Progenitor cell of endocrine pancreas (in vitro differentiated cells): ENCODE measurements at regions not wholly inside any gene's neighbourhood (a gene's known extent, or its start where the extent isn't known, plus 50 kb on each side); places are given as distances from the start of the nearest gene placed in this dataset.

Experiments
- DNase-seq: peaks from one replicate; pipeline ENCODE4 v3.0.0; 2021; ENCODE audit warnings: low spot score; ENCODE audit not compliant: unreplicated experiment
- H3K27ac Mint-ChIP-seq: 2 replicates; pipeline ENCODE4 v1.8.0; 2021; ENCODE audit warnings: mild to moderate bottlenecking, moderate library complexity, mixed read lengths
- H3K27me3 Mint-ChIP-seq: 2 replicates; pipeline ENCODE4 v1.8.0; 2021; ENCODE audit warnings: mixed read lengths
- H3K36me3 Mint-ChIP-seq: 2 replicates; pipeline ENCODE4 v1.8.0; 2022; ENCODE audit warnings: mixed read lengths; ENCODE audit not compliant: insufficient read depth
- H3K4me1 Mint-ChIP-seq: 2 replicates; pipeline ENCODE4 v1.8.0; 2021; ENCODE audit warnings: low read depth, mixed read lengths
- H3K4me3 Mint-ChIP-seq: 2 replicates; pipeline ENCODE4 v1.8.0; 2021; ENCODE audit warnings: low read depth, mild to moderate bottlenecking, moderate library complexity, mixed read lengths
- H3K9me3 Mint-ChIP-seq: 2 replicates; pipeline ENCODE4 v1.8.0; 2021; ENCODE audit warnings: low read depth, mixed read lengths
- TF ChIP-seq, protein P1 (sequence below): fragments of 200-600 bp; sonication (generic); IDR thresholded peaks from one replicate; pipeline ENCODE4 v1.5.0; 2021; ENCODE audit warnings: antibody characterized with exemption, mild to moderate bottlenecking; ENCODE audit not compliant: unreplicated experiment

DNA sequence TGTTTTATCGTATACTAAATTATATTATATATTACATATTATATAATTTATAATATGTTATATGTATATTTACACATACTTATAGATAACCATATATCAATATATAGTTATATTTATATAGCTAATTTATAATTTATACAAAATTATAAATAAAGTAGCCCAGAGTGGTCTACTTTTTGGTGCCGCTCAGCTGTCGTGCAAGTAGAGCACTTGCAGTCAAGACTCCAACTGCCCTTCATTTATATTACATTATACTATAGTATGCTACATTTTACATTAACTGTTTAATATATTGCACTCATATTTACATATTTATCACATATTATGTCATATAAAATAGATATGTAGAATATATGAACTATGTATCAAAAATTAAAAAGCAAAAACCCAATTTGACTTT lies 1124.7 kb upstream of the MIR17HG start:
- no peak overlapping the region for H3K4me3 Mint-ChIP-seq
- DNase-seq, result no peak
- H3K9me3 Mint-ChIP-seq, result no peaks in the 10 kb centered on the region
- no peaks in the 10 kb centered on the region for H3K4me1 Mint-ChIP-seq
- no peaks in the 10 kb centered on the region for H3K27me3 Mint-ChIP-seq
- H3K27ac Mint-ChIP-seq, result no peak overlapping the region
- no peaks in the 10 kb centered on the region for H3K36me3 Mint-ChIP-seq
- TF ChIP-seq, protein P1, sequence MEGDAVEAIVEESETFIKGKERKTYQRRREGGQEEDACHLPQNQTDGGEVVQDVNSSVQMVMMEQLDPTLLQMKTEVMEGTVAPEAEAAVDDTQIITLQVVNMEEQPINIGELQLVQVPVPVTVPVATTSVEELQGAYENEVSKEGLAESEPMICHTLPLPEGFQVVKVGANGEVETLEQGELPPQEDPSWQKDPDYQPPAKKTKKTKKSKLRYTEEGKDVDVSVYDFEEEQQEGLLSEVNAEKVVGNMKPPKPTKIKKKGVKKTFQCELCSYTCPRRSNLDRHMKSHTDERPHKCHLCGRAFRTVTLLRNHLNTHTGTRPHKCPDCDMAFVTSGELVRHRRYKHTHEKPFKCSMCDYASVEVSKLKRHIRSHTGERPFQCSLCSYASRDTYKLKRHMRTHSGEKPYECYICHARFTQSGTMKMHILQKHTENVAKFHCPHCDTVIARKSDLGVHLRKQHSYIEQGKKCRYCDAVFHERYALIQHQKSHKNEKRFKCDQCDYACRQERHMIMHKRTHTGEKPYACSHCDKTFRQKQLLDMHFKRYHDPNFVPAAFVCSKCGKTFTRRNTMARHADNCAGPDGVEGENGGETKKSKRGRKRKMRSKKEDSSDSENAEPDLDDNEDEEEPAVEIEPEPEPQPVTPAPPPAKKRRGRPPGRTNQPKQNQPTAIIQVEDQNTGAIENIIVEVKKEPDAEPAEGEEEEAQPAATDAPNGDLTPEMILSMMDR, result no peak

DNA sequence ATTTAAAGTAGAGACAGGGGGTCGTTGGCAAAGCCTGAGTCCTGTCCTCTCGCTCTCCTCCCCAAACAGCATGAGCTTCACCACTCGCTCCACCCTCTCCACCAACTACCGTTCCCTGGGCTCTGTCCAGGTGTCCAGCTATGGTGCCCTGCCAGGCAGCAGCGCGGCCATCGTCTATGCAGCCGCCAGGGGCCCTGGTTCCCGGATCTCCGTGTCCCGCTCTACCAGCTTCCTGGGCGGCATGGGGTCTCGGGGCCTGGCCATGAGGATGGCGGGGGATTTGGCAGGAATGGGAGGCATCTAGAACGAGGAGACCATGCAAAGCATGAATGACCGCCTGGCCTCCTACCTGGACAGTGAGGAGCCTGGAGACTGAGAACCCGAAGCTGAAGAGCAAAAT lies 1117.2 kb upstream of the MIR17HG start:
- DNase-seq, result no peak
- Mint-ChIP-seq H3K9me3 (peaks cover 9% of the 10 kb centered on the region), H3K27me3 (no peaks in the 10 kb centered on the region), H3K27ac (no peak overlapping the region), H3K4me3 (no peak overlapping the region), H3K36me3 (no peaks in the 10 kb centered on the region), H3K4me1 (no peaks in the 10 kb centered on the region)
- TF ChIP-seq, protein P1, result no peak

DNA sequence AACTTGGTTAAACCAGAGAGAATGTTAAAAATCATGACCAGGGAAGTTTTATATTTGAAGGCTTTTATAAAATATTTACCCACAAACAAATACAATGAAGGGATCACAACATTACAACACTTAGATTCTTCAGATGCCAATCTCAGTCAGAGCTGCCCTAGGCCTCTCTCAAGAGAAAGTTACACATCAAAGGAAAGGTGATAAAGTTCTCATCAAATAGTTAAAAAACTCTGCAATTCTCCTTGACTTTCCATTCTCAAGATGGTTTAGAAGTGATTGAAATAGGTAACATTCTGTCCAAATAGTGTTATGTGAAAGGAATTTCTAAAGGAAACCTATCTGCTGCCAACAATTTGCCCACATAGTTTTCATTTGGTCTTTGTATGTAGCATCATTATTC lies 1115.2 kb upstream of the MIR17HG start:
- H3K36me3 Mint-ChIP-seq, result no peaks in the 10 kb centered on the region
- H3K27me3 Mint-ChIP-seq, result no peaks in the 10 kb centered on the region
- H3K4me1 Mint-ChIP-seq, result no peaks in the 10 kb centered on the region
- TF ChIP-seq, protein P1, result no peak
- DNase-seq, result no peak
- no peak overlapping the region for H3K27ac Mint-ChIP-seq
- no peak overlapping the region for H3K4me3 Mint-ChIP-seq
- H3K9me3 Mint-ChIP-seq, result peaks cover 12% of the 10 kb centered on the region

DNA sequence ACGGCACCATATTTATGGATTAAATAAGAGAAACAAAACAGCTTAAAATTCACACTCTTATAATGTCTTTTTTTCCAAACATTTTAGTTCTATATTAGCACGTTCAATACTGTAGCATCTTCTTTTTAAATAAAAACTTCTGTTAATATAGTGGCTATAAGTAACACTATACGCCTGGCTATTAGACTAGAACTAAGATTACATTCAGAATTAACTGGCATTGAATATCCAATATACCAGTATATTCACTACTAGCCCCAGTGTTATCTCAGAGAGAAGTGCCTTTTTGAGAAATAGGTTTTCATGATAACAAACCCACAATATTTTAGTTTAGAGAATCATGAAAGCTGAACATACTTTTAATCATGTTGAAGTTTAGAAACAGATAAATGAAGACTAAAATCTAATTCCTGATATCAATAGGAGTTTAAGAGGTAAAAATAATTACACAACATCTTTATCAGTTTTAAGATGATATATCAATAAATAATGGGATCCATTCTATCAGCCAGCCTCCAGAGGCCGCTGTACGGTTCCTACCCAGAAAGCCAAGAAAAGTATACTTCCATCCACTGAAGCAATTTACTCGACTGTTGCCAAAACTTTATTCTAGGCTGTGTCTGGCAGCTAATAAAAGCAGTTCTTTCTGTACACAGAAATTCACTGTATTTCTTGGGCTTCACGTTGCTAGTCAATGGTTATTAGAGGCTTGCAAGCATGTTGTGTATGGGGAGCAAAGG lies 1113.4 kb upstream of the MIR17HG start:
- Mint-ChIP-seq H3K36me3 (no peaks in the 10 kb centered on the region), H3K27me3 (no peaks in the 10 kb centered on the region), H3K4me3 (no peak overlapping the region), H3K27ac (no peak overlapping the region), H3K4me1 (no peaks in the 10 kb centered on the region), H3K9me3 (peaks cover 12% of the 10 kb centered on the region)
- TF ChIP-seq, protein P1, result no peak
- DNase-seq, result no peak

DNA sequence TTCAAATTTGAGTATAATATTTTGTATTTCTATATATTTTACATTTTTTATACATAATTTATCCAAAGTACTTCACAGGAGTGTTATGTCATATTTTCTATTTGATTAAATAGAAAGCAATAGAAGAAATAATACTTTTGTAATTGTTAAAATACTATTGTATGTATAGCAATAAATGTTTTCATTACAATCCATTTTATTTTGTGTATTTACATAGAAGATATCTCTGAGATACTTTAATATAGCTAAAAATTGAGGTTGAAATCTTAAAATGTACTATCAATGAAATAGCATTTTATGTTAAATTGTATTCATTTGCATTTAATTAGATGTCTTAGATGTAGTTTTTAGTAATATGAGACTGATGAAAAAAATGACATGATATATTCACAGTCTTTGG lies 1109.6 kb upstream of the MIR17HG start:
- no peak for DNase-seq
- Mint-ChIP-seq H3K27me3 (no peaks in the 10 kb centered on the region), H3K4me1 (no peaks in the 10 kb centered on the region), H3K4me3 (no peak overlapping the region), H3K27ac (no peak overlapping the region), H3K9me3 (peaks cover 5% of the 10 kb centered on the region), H3K36me3 (no peaks in the 10 kb centered on the region)
- TF ChIP-seq, protein P1, result no peak
